ENCODE measurements at regions not wholly inside any gene's neighbourhood (a gene's known extent, or its start where the extent isn't known, plus 50 kb on each side); places are given as distances from the start of the nearest gene placed in this dataset.

- intact Hi-C loops (cut with DNase I), result no loop called here
Observed at GRCh38 chr5:58281189-58281588, 178.7 kb downstream of the PLK2 start.

GRCh38 chr5:58279259-58279658 is 180.6 kb downstream of the PLK2 start:
- intact Hi-C loops (cut with DNase I), result no loop called here

More at GRCh38 chr5:58281189-58281588, 178.7 kb downstream of the PLK2 start:
- WGBS, result 38% methylated on average over 2 of the region's 2 CpGs
- TF ChIP-seq POLR2AphosphoS5 (IDR thresholded peaks at IDR 0.05) (no peak), CTCF (IDR thresholded peaks at IDR 0.05) (no peak)
- no peak for DNase-seq (ENCODE audit: low spot score)
- no peaks in the 10 kb centered on the region for H3K4me1 ChIP-seq (replicated peaks)
- H3K27ac ChIP-seq, result no peak overlapping the region
- H3K27me3 ChIP-seq (replicated peaks; ENCODE audit: insufficient read depth), result no peaks in the 10 kb centered on the region
- H3K9me3 ChIP-seq, result no peaks in the 10 kb centered on the region
- H3K4me3 ChIP-seq, result no peak overlapping the region
- no peaks in the 10 kb centered on the region for H3K36me3 ChIP-seq

GRCh38 chr5:58276431-58276830 is 183.5 kb downstream of the PLK2 start:
- no peaks in the 10 kb centered on the region for H3K36me3 ChIP-seq
- no peaks in the 10 kb centered on the region for H3K4me1 ChIP-seq (replicated peaks)
- H3K27ac ChIP-seq, result no peak overlapping the region
- H3K9me3 ChIP-seq, result no peaks in the 10 kb centered on the region
- intact Hi-C loops (cut with DNase I), result no loop called here
- no peaks in the 10 kb centered on the region for H3K27me3 ChIP-seq (replicated peaks; ENCODE audit: insufficient read depth)
- TF ChIP-seq CTCF (IDR thresholded peaks at IDR 0.05) (no peak), POLR2A (IDR thresholded peaks at IDR 0.05) (no peak), POLR2AphosphoS5 (IDR thresholded peaks at IDR 0.05) (no peak)
- 96% methylated on average over 3 of the region's 3 CpGs for WGBS
- no peak for DNase-seq (ENCODE audit: low spot score)
- no peak overlapping the region for H3K4me3 ChIP-seq

More at GRCh38 chr5:58279259-58279658, 180.6 kb downstream of the PLK2 start:
- H3K9me3 ChIP-seq, result no peaks in the 10 kb centered on the region
- WGBS, result 88% methylated on average over 1 of the region's 1 CpG
- no peak for DNase-seq (ENCODE audit: low spot score)
- H3K27me3 ChIP-seq (replicated peaks; ENCODE audit: insufficient read depth), result no peaks in the 10 kb centered on the region
- no peaks in the 10 kb centered on the region for H3K4me1 ChIP-seq (replicated peaks)
- no peak overlapping the region for H3K4me3 ChIP-seq
- H3K27ac ChIP-seq, result no peak overlapping the region
- no peaks in the 10 kb centered on the region for H3K36me3 ChIP-seq
- TF ChIP-seq CTCF (IDR thresholded peaks at IDR 0.05), result no peak
- no peak for TF ChIP-seq POLR2AphosphoS5 (IDR thresholded peaks at IDR 0.05)
- no peak for TF ChIP-seq POLR2A (IDR thresholded peaks at IDR 0.05)

GRCh38 chr5:58275516-58275915 is 184.4 kb downstream of the PLK2 start:
- Histone ChIP-seq H3K4me1 (replicated peaks) (no peaks in the 10 kb centered on the region), H3K4me3 (no peak overlapping the region), H3K27me3 (replicated peaks; ENCODE audit: insufficient read depth) (no peaks in the 10 kb centered on the region), H3K27ac (no peak overlapping the region), H3K9me3 (no peaks in the 10 kb centered on the region), H3K36me3 (no peaks in the 10 kb centered on the region)
- intact Hi-C loops (cut with DNase I), result no loop called here
- no peak for DNase-seq (ENCODE audit: low spot score)
- WGBS, result 86% methylated on average over 4 of the region's 4 CpGs
- TF ChIP-seq POLR2A (IDR thresholded peaks at IDR 0.05) (no peak), POLR2AphosphoS5 (IDR thresholded peaks at IDR 0.05) (no peak)

GRCh38 chr5:58274191-58274590 is 185.7 kb downstream of the PLK2 start:
- no peak for TF ChIP-seq POLR2AphosphoS5 (IDR thresholded peaks at IDR 0.05)
- TF ChIP-seq POLR2A (IDR thresholded peaks at IDR 0.05), result no peak
- no peak for TF ChIP-seq CTCF (IDR thresholded peaks at IDR 0.05)
- Histone ChIP-seq H3K27ac (no peak overlapping the region), H3K4me1 (replicated peaks) (no peaks in the 10 kb centered on the region), H3K9me3 (no peaks in the 10 kb centered on the region), H3K36me3 (no peaks in the 10 kb centered on the region), H3K4me3 (no peak overlapping the region), H3K27me3 (replicated peaks; ENCODE audit: insufficient read depth) (no peaks in the 10 kb centered on the region)
- DNase-seq (ENCODE audit: low spot score), result no peak
- intact Hi-C loops (cut with DNase I), result no loop called here
